GM20000 (cell line): ENCODE measurements at regions not wholly inside any gene's neighbourhood (a gene's known extent, or its start where the extent isn't known, plus 50 kb on each side); places are given as distances from the start of the nearest gene placed in this dataset.
"Not testable (repeated sequence)": the region's sequence is repeated elsewhere in the genome, so short reads cannot be mapped to it uniquely, and the experiment has no call there.

Experiments
- DNase-seq: peaks from one replicate; pipeline ENCODE4 v3.0.0; 2012; ENCODE audit warnings: low spot score
- CTCF ChIP-seq: IDR thresholded peaks from 2 replicates; pipeline ENCODE4 v1.5.1; 2012; ENCODE audit warnings: mild to moderate bottlenecking, control low read depth; ENCODE audit errors: extremely low read depth, missing control alignments

- DNase-seq = no peak
- TF ChIP-seq CTCF = no peak
These were observed 563.7 kb downstream of the NSUN3 start for GRCh38 chr3:94626573-94626972.

- no peak for DNase-seq
- TF ChIP-seq CTCF = no peak
These were observed 564.8 kb downstream of the NSUN3 start for GRCh38 chr3:94627689-94628088.

- no peak for TF ChIP-seq CTCF
- no peak for DNase-seq
These were observed 580.5 kb downstream of the NSUN3 start for GRCh38 chr3:94643400-94643799.

GRCh38 chr3:94645790-94646189, 582.9 kb downstream of the NSUN3 start:
- no peak for TF ChIP-seq CTCF
- DNase-seq = no peak

GRCh38 chr3:94647131-94647530, 584.3 kb downstream of the NSUN3 start:
- TF ChIP-seq CTCF = no peak
- DNase-seq = no peak

- DNase-seq = not testable (repeated sequence)
These were observed 585.7 kb downstream of the NSUN3 start for GRCh38 chr3:94648270-94649180.

GRCh38 chr3:94654096-94654495, 591.2 kb downstream of the NSUN3 start:
- no peak for TF ChIP-seq CTCF
- DNase-seq = no peak

- TF ChIP-seq CTCF = no peak
- DNase-seq = no peak
These were observed 603.1 kb downstream of the NSUN3 start for GRCh38 chr3:94665922-94666321.
